ENCODE measurements at regions not wholly inside any gene's neighbourhood (a gene's known extent, or its start where the extent isn't known, plus 50 kb on each side); places are given as distances from the start of the nearest gene placed in this dataset.

- H3K4me1 ChIP-seq (ENCODE audit: control insufficient read depth in 2 of 3, insufficient read depth in 2 of 3, low read depth in 1 of 3, low read length in 3 of 3): no peaks in the 10 kb centered on the region
- no peak overlapping the region for H3K27ac ChIP-seq (ENCODE audit: low read depth in 2 of 2, low read length in 2 of 2)
- FAIRE-seq (no peak), DNase-seq (no peak)
- TF ChIP-seq, protein P1, sequence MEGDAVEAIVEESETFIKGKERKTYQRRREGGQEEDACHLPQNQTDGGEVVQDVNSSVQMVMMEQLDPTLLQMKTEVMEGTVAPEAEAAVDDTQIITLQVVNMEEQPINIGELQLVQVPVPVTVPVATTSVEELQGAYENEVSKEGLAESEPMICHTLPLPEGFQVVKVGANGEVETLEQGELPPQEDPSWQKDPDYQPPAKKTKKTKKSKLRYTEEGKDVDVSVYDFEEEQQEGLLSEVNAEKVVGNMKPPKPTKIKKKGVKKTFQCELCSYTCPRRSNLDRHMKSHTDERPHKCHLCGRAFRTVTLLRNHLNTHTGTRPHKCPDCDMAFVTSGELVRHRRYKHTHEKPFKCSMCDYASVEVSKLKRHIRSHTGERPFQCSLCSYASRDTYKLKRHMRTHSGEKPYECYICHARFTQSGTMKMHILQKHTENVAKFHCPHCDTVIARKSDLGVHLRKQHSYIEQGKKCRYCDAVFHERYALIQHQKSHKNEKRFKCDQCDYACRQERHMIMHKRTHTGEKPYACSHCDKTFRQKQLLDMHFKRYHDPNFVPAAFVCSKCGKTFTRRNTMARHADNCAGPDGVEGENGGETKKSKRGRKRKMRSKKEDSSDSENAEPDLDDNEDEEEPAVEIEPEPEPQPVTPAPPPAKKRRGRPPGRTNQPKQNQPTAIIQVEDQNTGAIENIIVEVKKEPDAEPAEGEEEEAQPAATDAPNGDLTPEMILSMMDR (IDR thresholded peaks at IDR 0.05; ENCODE audit: borderline replicate concordance, extremely low read depth, insufficient read depth): no peak
- H3K4me3 ChIP-seq (ENCODE audit: low read length in 3 of 3): no peak overlapping the region
- intact Hi-C loops (cut with DNase I): no loop called here
- no peaks in the 10 kb centered on the region for H3K27me3 ChIP-seq (ENCODE audit: control insufficient read depth, insufficient read depth, low read length)
- no peaks in the 10 kb centered on the region for H3K36me3 ChIP-seq (ENCODE audit: control insufficient read depth in 2 of 3, insufficient read depth in 3 of 3, low read length in 3 of 3)
- H3K9me3 ChIP-seq (ENCODE audit: control insufficient read depth in 2 of 3, insufficient read depth in 1 of 3, low read length in 3 of 3): peaks cover 0 to 3% (median 0%) of the 10 kb centered on the region in 3 donors
- H3K9ac ChIP-seq (ENCODE audit: low read length in 3 of 3): no peak overlapping the region
Measured at GRCh38 chr20:40414843-40415615, 274.0 kb downstream of the MAFB start.

- DNase-seq (no peak), FAIRE-seq (no peak)
- H3K9me3 ChIP-seq (ENCODE audit: control insufficient read depth in 2 of 3, insufficient read depth in 1 of 3, low read length in 3 of 3): no peaks in the 10 kb centered on the region
- intact Hi-C loops (cut with DNase I): no loop called here
- H3K4me3 ChIP-seq (ENCODE audit: low read length in 3 of 3): no peak overlapping the region
- TF ChIP-seq, protein P1 (IDR thresholded peaks at IDR 0.05; ENCODE audit: borderline replicate concordance, extremely low read depth, insufficient read depth): no peak
- H3K36me3 ChIP-seq (ENCODE audit: control insufficient read depth in 2 of 3, insufficient read depth in 3 of 3, low read length in 3 of 3): no peaks in the 10 kb centered on the region
- H3K27me3 ChIP-seq (ENCODE audit: control insufficient read depth, insufficient read depth, low read length): no peaks in the 10 kb centered on the region
- H3K4me1 ChIP-seq (ENCODE audit: control insufficient read depth in 2 of 3, insufficient read depth in 2 of 3, low read depth in 1 of 3, low read length in 3 of 3): no peaks in the 10 kb centered on the region
- H3K9ac ChIP-seq (ENCODE audit: low read length in 3 of 3): no peak overlapping the region
- no peak overlapping the region for H3K27ac ChIP-seq (ENCODE audit: low read depth in 2 of 2, low read length in 2 of 2)
Measured at GRCh38 chr20:40410028-40410427, 279.0 kb downstream of the MAFB start.

DNA sequence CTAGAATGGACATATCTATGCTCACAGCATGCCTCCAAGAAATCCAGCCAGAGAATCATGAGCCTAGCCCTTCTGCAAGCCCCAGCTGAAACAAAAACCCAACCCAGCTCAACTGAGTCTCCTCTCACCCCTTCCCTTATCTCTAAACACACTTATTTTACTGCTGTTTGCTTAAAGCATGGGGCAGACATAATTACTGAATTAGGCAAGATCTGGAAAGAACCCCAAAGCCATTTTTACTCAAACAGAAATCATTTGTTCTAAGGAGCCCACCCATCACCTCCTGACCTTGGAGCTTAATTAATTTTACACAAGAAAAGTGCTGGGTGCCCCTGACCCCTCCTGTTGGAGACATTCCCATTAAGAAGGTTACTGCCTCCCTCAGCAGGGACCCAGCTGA lies 291.6 kb downstream of the MAFB start:
- intact Hi-C loops (cut with DNase I): no loop called here
- no peaks in the 10 kb centered on the region for H3K4me1 ChIP-seq (ENCODE audit: control insufficient read depth in 2 of 3, insufficient read depth in 2 of 3, low read depth in 1 of 3, low read length in 3 of 3)
- FAIRE-seq: no peak
- DNase-seq: no peak
- H3K4me3 ChIP-seq (ENCODE audit: low read length in 3 of 3): no peak overlapping the region
- no peaks in the 10 kb centered on the region for H3K27me3 ChIP-seq (ENCODE audit: control insufficient read depth, insufficient read depth, low read length)
- no peak overlapping the region for H3K27ac ChIP-seq (ENCODE audit: low read depth in 2 of 2, low read length in 2 of 2)
- TF ChIP-seq, protein P1 (IDR thresholded peaks at IDR 0.05; ENCODE audit: borderline replicate concordance, extremely low read depth, insufficient read depth): no peak
- H3K9ac ChIP-seq (ENCODE audit: low read length in 3 of 3): no peak overlapping the region
- no peaks in the 10 kb centered on the region for H3K36me3 ChIP-seq (ENCODE audit: control insufficient read depth in 2 of 3, insufficient read depth in 3 of 3, low read length in 3 of 3)
- no peaks in the 10 kb centered on the region for H3K9me3 ChIP-seq (ENCODE audit: control insufficient read depth in 2 of 3, insufficient read depth in 1 of 3, low read length in 3 of 3)

Data from kidney (tissue), 13 donors.